Ishikawa (cell line): ENCODE measurements at regions not wholly inside any gene's neighbourhood (a gene's known extent, or its start where the extent isn't known, plus 50 kb on each side); places are given as distances from the start of the nearest gene placed in this dataset.

Experiments
- CEBPB ChIP-seq: IDR thresholded peaks from 2 replicates; pipeline ENCODE4 v1.6.1; 2012
- CREB1 ChIP-seq: IDR thresholded peaks from 2 replicates; pipeline ENCODE4 v1.6.1; 2012; ENCODE audit warnings: low read depth
- EGR1 ChIP-seq: IDR thresholded peaks from 2 replicates; pipeline ENCODE4 v1.6.1; 2012
- EP300 ChIP-seq: IDR thresholded peaks from 2 replicates; pipeline ENCODE4 v1.6.1; 2012; ENCODE audit warnings: borderline replicate concordance
- FOXM1 ChIP-seq: IDR thresholded peaks from 2 replicates; pipeline ENCODE4 v1.6.1; 2012; ENCODE audit warnings: low read depth, borderline replicate concordance
- NFIC ChIP-seq: IDR thresholded peaks from 2 replicates; pipeline ENCODE4 v1.6.1; 2012
- RAD21 ChIP-seq: IDR thresholded peaks from 2 replicates; pipeline ENCODE4 v1.6.1; 2012; ENCODE audit warnings: low read depth
- TAF1 ChIP-seq: IDR thresholded peaks from 2 replicates; pipeline ENCODE4 v1.6.1; 2012; ENCODE audit warnings: low read depth, mild to moderate bottlenecking
- TCF12 ChIP-seq: IDR thresholded peaks from 2 replicates; pipeline ENCODE4 v1.6.1; 2012; ENCODE audit warnings: low read depth
- TEAD4 ChIP-seq: IDR thresholded peaks from 2 replicates; pipeline ENCODE4 v1.6.1; 2012
- YY1 ChIP-seq: IDR thresholded peaks from 2 replicates; pipeline ENCODE4 v1.6.1; 2012; ENCODE audit warnings: low read depth
- ZBTB7A ChIP-seq: IDR thresholded peaks from 2 replicates; pipeline ENCODE4 v1.6.1; 2012; ENCODE audit warnings: low read depth
- TF ChIP-seq, protein P1 (sequence below): IDR thresholded peaks from 2 replicates; pipeline ENCODE4 v1.6.1; 2012; ENCODE audit warnings: low read depth, mild to moderate bottlenecking
- TF ChIP-seq, protein P2 (sequence below): IDR thresholded peaks from 2 replicates; pipeline ENCODE4 v1.6.1; 2012
- TF ChIP-seq, protein P3 (sequence below): IDR thresholded peaks from 2 replicates; pipeline ENCODE4 v1.6.1; 2012

DNA sequence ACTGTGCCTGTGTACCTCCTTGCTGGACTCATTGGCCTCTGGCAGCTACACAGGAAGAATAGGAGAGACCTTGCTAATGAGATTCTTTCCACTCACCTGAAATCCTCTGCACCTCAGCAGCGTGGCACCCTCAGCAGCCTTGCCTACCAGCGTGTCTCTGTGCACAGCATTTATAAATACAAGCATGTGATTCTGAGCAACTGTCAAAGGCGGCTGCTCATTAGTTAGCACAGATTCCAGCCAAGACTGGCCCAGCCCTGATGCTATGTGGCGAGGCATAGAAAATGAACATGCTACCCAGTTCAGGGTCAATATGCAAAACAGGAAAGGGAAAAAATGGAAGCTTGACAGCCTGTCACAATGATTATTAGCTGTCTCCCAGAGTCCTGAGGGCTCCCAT is 298.0 kb downstream of the C4orf33 start:
- TF ChIP-seq TEAD4 (no peak), RAD21 (no peak), EP300 (no peak)

DNA sequence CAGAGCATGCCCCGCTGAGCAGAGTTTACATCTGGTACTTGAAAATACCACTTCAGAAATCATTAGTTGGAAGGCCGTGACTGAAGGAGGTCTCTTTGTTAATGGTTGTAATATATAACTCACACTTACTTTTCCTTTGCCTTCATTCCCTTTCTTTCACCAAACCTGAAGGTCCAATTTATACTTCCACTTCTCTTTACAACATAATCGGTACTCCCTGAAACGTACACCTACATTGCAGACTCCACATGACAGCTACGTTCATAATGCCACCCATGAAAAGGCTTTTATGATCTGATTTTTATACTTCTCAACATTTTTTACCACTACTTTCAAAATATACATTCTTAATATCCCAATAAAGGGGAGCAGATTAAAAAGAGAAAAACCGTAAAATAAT is 298.7 kb downstream of the C4orf33 start:
- no peak for TF ChIP-seq TEAD4
- no peak for TF ChIP-seq CREB1
- no peak for TF ChIP-seq RAD21
- no peak for TF ChIP-seq EGR1
- no peak for TF ChIP-seq TCF12
- TF ChIP-seq, protein P1, sequence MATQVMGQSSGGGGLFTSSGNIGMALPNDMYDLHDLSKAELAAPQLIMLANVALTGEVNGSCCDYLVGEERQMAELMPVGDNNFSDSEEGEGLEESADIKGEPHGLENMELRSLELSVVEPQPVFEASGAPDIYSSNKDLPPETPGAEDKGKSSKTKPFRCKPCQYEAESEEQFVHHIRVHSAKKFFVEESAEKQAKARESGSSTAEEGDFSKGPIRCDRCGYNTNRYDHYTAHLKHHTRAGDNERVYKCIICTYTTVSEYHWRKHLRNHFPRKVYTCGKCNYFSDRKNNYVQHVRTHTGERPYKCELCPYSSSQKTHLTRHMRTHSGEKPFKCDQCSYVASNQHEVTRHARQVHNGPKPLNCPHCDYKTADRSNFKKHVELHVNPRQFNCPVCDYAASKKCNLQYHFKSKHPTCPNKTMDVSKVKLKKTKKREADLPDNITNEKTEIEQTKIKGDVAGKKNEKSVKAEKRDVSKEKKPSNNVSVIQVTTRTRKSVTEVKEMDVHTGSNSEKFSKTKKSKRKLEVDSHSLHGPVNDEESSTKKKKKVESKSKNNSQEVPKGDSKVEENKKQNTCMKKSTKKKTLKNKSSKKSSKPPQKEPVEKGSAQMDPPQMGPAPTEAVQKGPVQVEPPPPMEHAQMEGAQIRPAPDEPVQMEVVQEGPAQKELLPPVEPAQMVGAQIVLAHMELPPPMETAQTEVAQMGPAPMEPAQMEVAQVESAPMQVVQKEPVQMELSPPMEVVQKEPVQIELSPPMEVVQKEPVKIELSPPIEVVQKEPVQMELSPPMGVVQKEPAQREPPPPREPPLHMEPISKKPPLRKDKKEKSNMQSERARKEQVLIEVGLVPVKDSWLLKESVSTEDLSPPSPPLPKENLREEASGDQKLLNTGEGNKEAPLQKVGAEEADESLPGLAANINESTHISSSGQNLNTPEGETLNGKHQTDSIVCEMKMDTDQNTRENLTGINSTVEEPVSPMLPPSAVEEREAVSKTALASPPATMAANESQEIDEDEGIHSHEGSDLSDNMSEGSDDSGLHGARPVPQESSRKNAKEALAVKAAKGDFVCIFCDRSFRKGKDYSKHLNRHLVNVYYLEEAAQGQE: no peak
- TF ChIP-seq ZBTB7A: no peak
- TF ChIP-seq CEBPB: no peak
- no peak for TF ChIP-seq NFIC
- TF ChIP-seq EP300: no peak
- TF ChIP-seq YY1: no peak
- no peak for TF ChIP-seq FOXM1
- no peak for TF ChIP-seq TAF1

DNA sequence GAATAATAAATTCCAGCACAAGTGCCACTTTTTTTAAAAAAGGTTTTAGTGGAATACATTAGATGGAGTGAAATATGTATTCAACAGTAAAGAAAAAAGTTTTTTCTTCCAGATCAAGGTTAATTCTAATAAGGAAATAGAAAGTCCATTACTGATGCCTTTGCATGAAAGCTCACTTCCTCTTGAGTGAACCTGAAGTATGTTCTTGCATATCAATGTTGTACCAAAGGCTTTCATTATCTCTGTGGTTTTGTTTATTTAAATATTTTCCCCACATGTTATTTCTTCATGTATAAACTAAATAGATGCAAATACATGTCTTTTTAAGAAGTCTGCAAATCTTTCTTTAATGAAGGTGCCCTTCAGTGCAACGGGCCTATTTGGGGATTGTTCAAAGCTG is 307.9 kb downstream of the C4orf33 start:
- TF ChIP-seq, protein P2, sequence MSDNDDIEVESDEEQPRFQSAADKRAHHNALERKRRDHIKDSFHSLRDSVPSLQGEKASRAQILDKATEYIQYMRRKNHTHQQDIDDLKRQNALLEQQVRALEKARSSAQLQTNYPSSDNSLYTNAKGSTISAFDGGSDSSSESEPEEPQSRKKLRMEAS: no peak
- TF ChIP-seq TAF1 (no peak), CEBPB (no peak), TEAD4 (no peak), FOXM1 (no peak), RAD21 (no peak), YY1 (no peak), NFIC (no peak), EGR1 (no peak), TCF12 (no peak), CREB1 (no peak), ZBTB7A (no peak), EP300 (no peak)
- TF ChIP-seq, protein P1: no peak
- TF ChIP-seq, protein P3, sequence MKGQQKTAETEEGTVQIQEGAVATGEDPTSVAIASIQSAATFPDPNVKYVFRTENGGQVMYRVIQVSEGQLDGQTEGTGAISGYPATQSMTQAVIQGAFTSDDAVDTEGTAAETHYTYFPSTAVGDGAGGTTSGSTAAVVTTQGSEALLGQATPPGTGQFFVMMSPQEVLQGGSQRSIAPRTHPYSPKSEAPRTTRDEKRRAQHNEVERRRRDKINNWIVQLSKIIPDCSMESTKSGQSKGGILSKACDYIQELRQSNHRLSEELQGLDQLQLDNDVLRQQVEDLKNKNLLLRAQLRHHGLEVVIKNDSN: no peak

DNA sequence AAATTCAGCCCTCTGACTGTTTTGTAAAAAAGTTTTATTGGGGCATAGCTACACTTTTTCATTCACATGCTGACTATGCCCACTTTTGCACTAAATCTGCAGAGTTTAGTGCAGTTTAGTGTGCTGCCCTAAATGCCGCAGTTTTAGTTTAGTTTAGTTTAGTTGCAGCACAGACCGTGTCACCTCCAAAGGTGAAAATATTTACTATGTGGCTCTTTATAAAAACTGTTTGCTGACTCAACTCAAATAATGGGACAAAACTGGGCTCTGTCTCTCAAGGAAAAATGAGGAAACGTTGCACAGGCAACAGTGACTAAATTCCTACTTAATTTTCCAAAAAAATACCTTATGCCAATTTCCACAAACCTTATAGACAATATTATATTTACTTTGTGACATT is 314.2 kb downstream of the C4orf33 start:
- TF ChIP-seq YY1: no peak
- no peak for TF ChIP-seq TCF12
- TF ChIP-seq, protein P3: no peak
- TF ChIP-seq RAD21: no peak

DNA sequence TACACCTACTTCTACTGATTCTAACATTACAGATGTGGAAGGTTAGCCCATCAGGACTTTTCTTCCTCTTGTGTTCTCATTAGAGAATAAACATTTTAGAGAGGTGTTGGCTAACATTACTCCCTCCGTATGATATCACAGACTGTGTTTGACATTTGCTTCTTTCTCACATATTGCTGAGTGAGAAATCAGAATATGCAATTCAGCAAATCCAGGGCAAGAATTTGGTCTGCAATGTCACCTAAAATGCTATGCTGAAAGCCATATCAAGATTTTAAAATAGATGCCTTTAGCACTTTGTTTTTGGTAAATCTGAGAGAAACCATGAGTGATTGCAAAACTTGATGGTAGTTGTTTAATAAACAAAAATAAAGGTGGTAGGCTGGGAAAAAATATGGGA is 319.1 kb downstream of the C4orf33 start:
- TF ChIP-seq EP300 (no peak), RAD21 (no peak), CREB1 (no peak), NFIC (no peak), CEBPB (no peak), EGR1 (no peak), TEAD4 (no peak), FOXM1 (no peak), YY1 (no peak), ZBTB7A (no peak)
- TF ChIP-seq, protein P3: no peak
- TF ChIP-seq, protein P1: no peak
- TF ChIP-seq, protein P2: no peak
